ENCODE measurements at regions not wholly inside any gene's neighbourhood (a gene's known extent, or its start where the extent isn't known, plus 50 kb on each side); places are given as distances from the start of the nearest gene placed in this dataset.

GRCh38 chr18:1244397-1245122 is 339.9 kb downstream of the ADCYAP1 start:
- H3F3A ChIP-seq (replicated peaks; ENCODE audit: insufficient read depth): no peaks in the 10 kb centered on the region
- H3K27ac ChIP-seq (ENCODE audit: low read depth in 2 of 2, low read length in 1 of 2): no peak overlapping the region
- ChIA-PET CTCF (no interaction called here), POLR2A (no interaction called here)
- no peaks in the 10 kb centered on the region for H3K4me1 ChIP-seq (ENCODE audit: control insufficient read depth in 1 of 2, insufficient read depth in 2 of 2, low read depth in 1 of 2, low read length in 1 of 2)
- no peaks in the 10 kb centered on the region for H3K9me2 ChIP-seq
- H3K4me3 ChIP-seq (ENCODE audit: low read depth in 2 of 2, low read length in 1 of 2): no peak overlapping the region
- no peak for DNase-seq
- no peaks in the 10 kb centered on the region for H3K27me3 ChIP-seq (ENCODE audit: insufficient read depth)
- H2AFZ ChIP-seq (ENCODE audit: low read depth): no peak overlapping the region
- TF ChIP-seq, protein P1, sequence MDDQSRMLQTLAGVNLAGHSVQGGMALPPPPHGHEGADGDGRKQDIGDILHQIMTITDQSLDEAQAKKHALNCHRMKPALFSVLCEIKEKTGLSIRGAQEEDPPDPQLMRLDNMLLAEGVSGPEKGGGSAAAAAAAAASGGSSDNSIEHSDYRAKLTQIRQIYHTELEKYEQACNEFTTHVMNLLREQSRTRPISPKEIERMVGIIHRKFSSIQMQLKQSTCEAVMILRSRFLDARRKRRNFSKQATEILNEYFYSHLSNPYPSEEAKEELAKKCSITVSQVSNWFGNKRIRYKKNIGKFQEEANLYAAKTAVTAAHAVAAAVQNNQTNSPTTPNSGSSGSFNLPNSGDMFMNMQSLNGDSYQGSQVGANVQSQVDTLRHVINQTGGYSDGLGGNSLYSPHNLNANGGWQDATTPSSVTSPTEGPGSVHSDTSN (IDR thresholded peaks at IDR 0.05): no peak
- TF ChIP-seq NRF1 (IDR thresholded peaks at IDR 0.05; ENCODE audit: low read depth, low read length): no peak
- TF ChIP-seq, protein P2, sequence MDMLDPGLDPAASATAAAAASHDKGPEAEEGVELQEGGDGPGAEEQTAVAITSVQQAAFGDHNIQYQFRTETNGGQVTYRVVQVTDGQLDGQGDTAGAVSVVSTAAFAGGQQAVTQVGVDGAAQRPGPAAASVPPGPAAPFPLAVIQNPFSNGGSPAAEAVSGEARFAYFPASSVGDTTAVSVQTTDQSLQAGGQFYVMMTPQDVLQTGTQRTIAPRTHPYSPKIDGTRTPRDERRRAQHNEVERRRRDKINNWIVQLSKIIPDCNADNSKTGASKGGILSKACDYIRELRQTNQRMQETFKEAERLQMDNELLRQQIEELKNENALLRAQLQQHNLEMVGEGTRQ (IDR thresholded peaks at IDR 0.05; ENCODE audit: borderline replicate concordance, low read depth, low read length): no peak
- TF ChIP-seq TEAD4 (IDR thresholded peaks at IDR 0.05; ENCODE audit: borderline replicate concordance, insufficient read depth): no peak
- TF ChIP-seq, protein P3, sequence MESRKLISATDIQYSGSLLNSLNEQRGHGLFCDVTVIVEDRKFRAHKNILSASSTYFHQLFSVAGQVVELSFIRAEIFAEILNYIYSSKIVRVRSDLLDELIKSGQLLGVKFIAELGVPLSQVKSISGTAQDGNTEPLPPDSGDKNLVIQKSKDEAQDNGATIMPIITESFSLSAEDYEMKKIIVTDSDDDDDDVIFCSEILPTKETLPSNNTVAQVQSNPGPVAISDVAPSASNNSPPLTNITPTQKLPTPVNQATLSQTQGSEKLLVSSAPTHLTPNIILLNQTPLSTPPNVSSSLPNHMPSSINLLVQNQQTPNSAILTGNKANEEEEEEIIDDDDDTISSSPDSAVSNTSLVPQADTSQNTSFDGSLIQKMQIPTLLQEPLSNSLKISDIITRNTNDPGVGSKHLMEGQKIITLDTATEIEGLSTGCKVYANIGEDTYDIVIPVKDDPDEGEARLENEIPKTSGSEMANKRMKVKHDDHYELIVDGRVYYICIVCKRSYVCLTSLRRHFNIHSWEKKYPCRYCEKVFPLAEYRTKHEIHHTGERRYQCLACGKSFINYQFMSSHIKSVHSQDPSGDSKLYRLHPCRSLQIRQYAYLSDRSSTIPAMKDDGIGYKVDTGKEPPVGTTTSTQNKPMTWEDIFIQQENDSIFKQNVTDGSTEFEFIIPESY (IDR thresholded peaks at IDR 0.05; ENCODE audit: borderline replicate concordance, low read depth): no peak
- no peak for TF ChIP-seq YY1 (IDR thresholded peaks at IDR 0.05; ENCODE audit: low read depth)
- no peak for TF ChIP-seq RFX5 (IDR thresholded peaks at IDR 0.05; ENCODE audit: low read length)
- TF ChIP-seq CHD2 (IDR thresholded peaks at IDR 0.05; ENCODE audit: low read length, partially characterized antibody): no peak
- no peak for TF ChIP-seq RXRA (IDR thresholded peaks at IDR 0.05; ENCODE audit: borderline replicate concordance, low read depth)
- TF ChIP-seq RCOR1 (IDR thresholded peaks at IDR 0.05; ENCODE audit: low read length): no peak
- TF ChIP-seq FOSL2 (IDR thresholded peaks at IDR 0.05; ENCODE audit: borderline replicate concordance, low read depth): no peak
- TF ChIP-seq NFIC (IDR thresholded peaks at IDR 0.05; ENCODE audit: borderline replicate concordance): no peak
- no peak for TF ChIP-seq ELF1 (IDR thresholded peaks at IDR 0.05)
- TF ChIP-seq FOXM1 (IDR thresholded peaks at IDR 0.05; ENCODE audit: low read depth): no peak
- WGBS (ENCODE audit: low lambda C conversion rate): 8% methylated on average over 3 of the region's 3 CpGs
- H3K79me2 ChIP-seq (ENCODE audit: insufficient read depth): no peaks in the 10 kb centered on the region
- H3K9me3 ChIP-seq: no peaks in the 10 kb centered on the region
- H4K20me1 ChIP-seq (ENCODE audit: insufficient read depth): no peaks in the 10 kb centered on the region
- H3K4me2 ChIP-seq: no peak overlapping the region
- no peaks in the 10 kb centered on the region for H3K36me3 ChIP-seq (replicated peaks in 1 of 2; ENCODE audit: control insufficient read depth in 1 of 2, insufficient read depth in 2 of 2, low read length in 1 of 2)
- H3K9ac ChIP-seq: no peak overlapping the region

DNA sequence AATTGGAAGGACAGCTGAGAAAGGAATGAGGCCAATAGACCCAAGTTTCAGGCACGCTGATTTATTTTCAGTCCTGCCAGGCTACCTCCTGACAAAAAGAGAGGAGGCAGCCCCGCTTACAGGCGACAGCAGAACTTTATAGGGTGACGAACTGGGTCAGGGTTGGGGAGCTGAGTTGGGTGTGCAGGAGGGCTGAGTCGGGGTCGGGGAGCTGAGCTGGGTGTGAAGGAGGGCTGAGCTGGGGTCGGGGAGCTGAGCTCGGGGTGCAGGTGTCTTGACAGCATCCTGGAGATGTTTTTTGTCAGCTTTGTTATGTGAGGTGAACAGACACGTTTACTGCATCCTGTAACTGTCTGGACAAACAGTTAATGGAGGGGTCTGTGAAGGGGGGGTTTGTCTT is 342.2 kb downstream of the ADCYAP1 start:
- Histone ChIP-seq H2AFZ (ENCODE audit: low read depth) (no peak overlapping the region), H3K36me3 (replicated peaks in 1 of 2; ENCODE audit: control insufficient read depth in 1 of 2, insufficient read depth in 2 of 2, low read length in 1 of 2) (no peaks in the 10 kb centered on the region), H3F3A (replicated peaks; ENCODE audit: insufficient read depth) (no peaks in the 10 kb centered on the region), H3K4me1 (ENCODE audit: control insufficient read depth in 1 of 2, insufficient read depth in 2 of 2, low read depth in 1 of 2, low read length in 1 of 2) (no peaks in the 10 kb centered on the region), H3K4me3 (ENCODE audit: low read depth in 2 of 2, low read length in 1 of 2) (no peak overlapping the region), H4K20me1 (ENCODE audit: insufficient read depth) (no peaks in the 10 kb centered on the region), H3K9me3 (no peaks in the 10 kb centered on the region), H3K27ac (ENCODE audit: low read depth in 2 of 2, low read length in 1 of 2) (no peak overlapping the region), H3K79me2 (ENCODE audit: insufficient read depth) (no peaks in the 10 kb centered on the region), H3K9me2 (no peaks in the 10 kb centered on the region), H3K9ac (no peak overlapping the region), H3K27me3 (ENCODE audit: insufficient read depth) (no peaks in the 10 kb centered on the region), H3K4me2 (no peak overlapping the region)
- DNase-seq: no peak
- POLR2A ChIA-PET: no interaction called here
- CTCF ChIA-PET: no interaction called here
- 3% methylated on average over 9 of the region's 9 CpGs for WGBS (ENCODE audit: low lambda C conversion rate)
- TF ChIP-seq NFIC (IDR thresholded peaks at IDR 0.05; ENCODE audit: borderline replicate concordance): no peak
- no peak for TF ChIP-seq JUND (IDR thresholded peaks at IDR 0.05)
- TF ChIP-seq EZH2phosphoT487 (IDR thresholded peaks at IDR 0.05; ENCODE audit: borderline replicate concordance, low read depth): no peak
- TF ChIP-seq RXRA (IDR thresholded peaks at IDR 0.05; ENCODE audit: borderline replicate concordance, low read depth): no peak
- TF ChIP-seq, protein P1 (IDR thresholded peaks at IDR 0.05): no peak
- no peak for TF ChIP-seq CHD2 (IDR thresholded peaks at IDR 0.05; ENCODE audit: low read length, partially characterized antibody)
- no peak for TF ChIP-seq POLR2AphosphoS5 (IDR thresholded peaks at IDR 0.05; ENCODE audit: low read depth, low read length)
- TF ChIP-seq, protein P4, sequence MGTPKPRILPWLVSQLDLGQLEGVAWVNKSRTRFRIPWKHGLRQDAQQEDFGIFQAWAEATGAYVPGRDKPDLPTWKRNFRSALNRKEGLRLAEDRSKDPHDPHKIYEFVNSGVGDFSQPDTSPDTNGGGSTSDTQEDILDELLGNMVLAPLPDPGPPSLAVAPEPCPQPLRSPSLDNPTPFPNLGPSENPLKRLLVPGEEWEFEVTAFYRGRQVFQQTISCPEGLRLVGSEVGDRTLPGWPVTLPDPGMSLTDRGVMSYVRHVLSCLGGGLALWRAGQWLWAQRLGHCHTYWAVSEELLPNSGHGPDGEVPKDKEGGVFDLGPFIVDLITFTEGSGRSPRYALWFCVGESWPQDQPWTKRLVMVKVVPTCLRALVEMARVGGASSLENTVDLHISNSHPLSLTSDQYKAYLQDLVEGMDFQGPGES (IDR thresholded peaks at IDR 0.05; ENCODE audit: low read depth, low read length): no peak
- TF ChIP-seq CTCF (IDR thresholded peaks at IDR 0.05): no peak

All from SK-N-SH (cell line).